Smooth muscle cell (in vitro differentiated cells): ENCODE measurements at regions not wholly inside any gene's neighbourhood (a gene's known extent, or its start where the extent isn't known, plus 50 kb on each side); places are given as distances from the start of the nearest gene placed in this dataset.

Experiments
- DNase-seq: peaks from one replicate; lab custom pipeline; 2025; ENCODE audit not compliant: unreplicated experiment; lab: John Stamatoyannopoulos, UW
- H2AFZ ChIP-seq: fragments of 200-600 bp; sonication (generic); 2 replicates; pipeline ENCODE4 v1.6.0; 2016; ENCODE audit warnings: antibody characterized with exemption, low read depth, mild to moderate bottlenecking
- H3F3A ChIP-seq: fragments of 200-600 bp; sonication (generic); 2 replicates; pipeline ENCODE4 v1.6.0; 2017; ENCODE audit warnings: antibody characterized with exemption, low read depth
- H3K27ac ChIP-seq: fragments of 200-600 bp; sonication (generic); 2 replicates; pipeline ENCODE4 v1.5.1; 2016; ENCODE audit warnings: low read depth, mild to moderate bottlenecking
- H3K27me3 ChIP-seq: fragments of 200-600 bp; sonication (generic); 2 replicates; pipeline ENCODE4 v1.6.1; 2016; ENCODE audit warnings: low read depth, mild to moderate bottlenecking
- H3K36me3 ChIP-seq: fragments of 200-600 bp; sonication (generic); 2 replicates; pipeline ENCODE4 v1.5.1; 2016; ENCODE audit warnings: low read depth
- H3K4me1 ChIP-seq: fragments of 200-600 bp; sonication (generic); 2 replicates; pipeline ENCODE4 v1.5.1; 2016; ENCODE audit warnings: low read depth
- H3K4me2 ChIP-seq: fragments of 200-600 bp; sonication (generic); 2 replicates; pipeline ENCODE4 v1.6.0; 2016; ENCODE audit warnings: mild to moderate bottlenecking
- H3K4me3 ChIP-seq: fragments of 200-600 bp; sonication (generic); 2 replicates; pipeline ENCODE4 v1.5.1; 2016; ENCODE audit warnings: mild to moderate bottlenecking
- H3K79me2 ChIP-seq: fragments of 200-600 bp; sonication (generic); 2 replicates; pipeline ENCODE4 v1.6.0; 2016; ENCODE audit warnings: low read depth, mild to moderate bottlenecking
- H3K9ac ChIP-seq: fragments of 200-600 bp; sonication (generic); 2 replicates; pipeline ENCODE4 v1.6.0; 2016; ENCODE audit warnings: low read depth
- H3K9me3 ChIP-seq: fragments of 200-600 bp; sonication (generic); replicated peaks from 2 replicates; pipeline ENCODE4 v1.5.1; 2016; ENCODE audit warnings: low read depth
- H4K20me1 ChIP-seq: fragments of 200-600 bp; sonication (generic); 2 replicates; pipeline ENCODE4 v1.6.0; 2016; ENCODE audit warnings: low read depth
- whole genome bisulfite sequencing: methylation state at CpG from one replicate; pipeline ENCODE4 v1.1.7; 2016; ENCODE audit warnings: low lambda C conversion rate; 5-methylcytosine and 5-hydroxymethylcytosine counted together
- TF ChIP-seq, protein P1 (sequence below): fragments of 200-600 bp; sonication (generic); IDR thresholded peaks from 2 replicates; pipeline ENCODE4 v1.5.1; 2017; ENCODE audit warnings: borderline replicate concordance, mild to moderate bottlenecking, antibody characterized with exemption; ENCODE audit not compliant: insufficient read depth, poor library complexity, severe bottlenecking

DNA sequence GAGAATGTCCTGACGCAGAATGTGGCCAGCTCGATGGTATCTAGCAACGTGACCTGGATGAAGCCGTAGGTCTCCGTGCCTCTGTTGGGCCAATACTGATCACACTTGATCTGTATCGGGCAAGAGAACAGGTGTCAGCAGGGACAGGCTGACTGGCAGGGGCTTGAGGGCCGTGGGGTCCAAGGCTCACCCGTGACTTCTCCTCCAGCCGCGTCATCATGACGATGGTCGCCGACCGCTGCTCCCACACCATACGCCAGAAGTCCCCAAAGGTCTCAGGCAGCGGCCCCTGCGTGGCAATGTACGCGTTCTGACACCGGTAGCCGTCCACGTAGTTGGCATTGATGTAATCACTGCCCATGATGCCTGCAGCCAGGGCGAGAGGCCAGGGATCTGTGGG lies 126.2 kb downstream of the PTPRS start:
- WGBS = 98% methylated on average over 23 of the region's 23 CpGs
- H3K9me3 ChIP-seq = no peaks in the 10 kb centered on the region
- DNase-seq = no peak

DNA sequence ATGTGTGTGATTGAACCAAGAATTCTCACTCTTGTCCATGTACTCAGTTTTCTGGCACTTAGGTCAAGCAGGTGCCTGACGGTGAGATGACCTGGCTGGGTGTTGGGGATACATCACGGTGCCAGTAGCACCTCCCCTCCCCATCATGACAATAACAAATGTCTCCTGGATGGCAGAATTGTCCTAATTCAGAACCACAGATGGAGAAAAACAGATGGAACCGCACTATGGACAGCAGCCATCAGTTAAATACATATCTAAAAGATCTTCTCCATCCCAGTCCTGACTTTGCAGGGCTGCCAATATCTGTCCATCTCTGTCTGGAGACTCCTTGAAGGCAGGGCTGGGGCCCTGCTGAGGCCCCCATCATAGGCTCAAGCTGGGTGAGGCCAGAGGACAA lies 126.9 kb downstream of the PTPRS start:
- H3K4me1 ChIP-seq = no peaks in the 10 kb centered on the region
- H3K36me3 ChIP-seq = peaks cover 10% of the 10 kb centered on the region
- H3K9me3 ChIP-seq = no peaks in the 10 kb centered on the region
- no peaks in the 10 kb centered on the region for H3F3A ChIP-seq
- H3K4me3 ChIP-seq = no peak overlapping the region
- H4K20me1 ChIP-seq = no peaks in the 10 kb centered on the region
- H2AFZ ChIP-seq = no peak overlapping the region
- 98% methylated on average over 3 of the region's 3 CpGs for WGBS
- H3K27ac ChIP-seq = no peak overlapping the region
- H3K79me2 ChIP-seq = no peaks in the 10 kb centered on the region
- no peak overlapping the region for H3K9ac ChIP-seq
- TF ChIP-seq, protein P1, sequence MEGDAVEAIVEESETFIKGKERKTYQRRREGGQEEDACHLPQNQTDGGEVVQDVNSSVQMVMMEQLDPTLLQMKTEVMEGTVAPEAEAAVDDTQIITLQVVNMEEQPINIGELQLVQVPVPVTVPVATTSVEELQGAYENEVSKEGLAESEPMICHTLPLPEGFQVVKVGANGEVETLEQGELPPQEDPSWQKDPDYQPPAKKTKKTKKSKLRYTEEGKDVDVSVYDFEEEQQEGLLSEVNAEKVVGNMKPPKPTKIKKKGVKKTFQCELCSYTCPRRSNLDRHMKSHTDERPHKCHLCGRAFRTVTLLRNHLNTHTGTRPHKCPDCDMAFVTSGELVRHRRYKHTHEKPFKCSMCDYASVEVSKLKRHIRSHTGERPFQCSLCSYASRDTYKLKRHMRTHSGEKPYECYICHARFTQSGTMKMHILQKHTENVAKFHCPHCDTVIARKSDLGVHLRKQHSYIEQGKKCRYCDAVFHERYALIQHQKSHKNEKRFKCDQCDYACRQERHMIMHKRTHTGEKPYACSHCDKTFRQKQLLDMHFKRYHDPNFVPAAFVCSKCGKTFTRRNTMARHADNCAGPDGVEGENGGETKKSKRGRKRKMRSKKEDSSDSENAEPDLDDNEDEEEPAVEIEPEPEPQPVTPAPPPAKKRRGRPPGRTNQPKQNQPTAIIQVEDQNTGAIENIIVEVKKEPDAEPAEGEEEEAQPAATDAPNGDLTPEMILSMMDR = no peak
- no peak overlapping the region for H3K4me2 ChIP-seq
- DNase-seq = no peak
- H3K27me3 ChIP-seq = no peaks in the 10 kb centered on the region

More for the DNA sequence above, 126.2 kb downstream of the PTPRS start:
- no peak overlapping the region for H3K9ac ChIP-seq
- H3K4me2 ChIP-seq = no peak overlapping the region
- no peaks in the 10 kb centered on the region for H3K79me2 ChIP-seq
- no peaks in the 10 kb centered on the region for H3K27me3 ChIP-seq
- H3K4me3 ChIP-seq = no peak overlapping the region
- TF ChIP-seq, protein P1 = no peak
- no peak overlapping the region for H3K27ac ChIP-seq
- H3F3A ChIP-seq = no peaks in the 10 kb centered on the region
- peaks cover 10% of the 10 kb centered on the region for H3K36me3 ChIP-seq
- H2AFZ ChIP-seq = no peak overlapping the region
- H3K4me1 ChIP-seq = no peaks in the 10 kb centered on the region
- H4K20me1 ChIP-seq = no peaks in the 10 kb centered on the region

DNA sequence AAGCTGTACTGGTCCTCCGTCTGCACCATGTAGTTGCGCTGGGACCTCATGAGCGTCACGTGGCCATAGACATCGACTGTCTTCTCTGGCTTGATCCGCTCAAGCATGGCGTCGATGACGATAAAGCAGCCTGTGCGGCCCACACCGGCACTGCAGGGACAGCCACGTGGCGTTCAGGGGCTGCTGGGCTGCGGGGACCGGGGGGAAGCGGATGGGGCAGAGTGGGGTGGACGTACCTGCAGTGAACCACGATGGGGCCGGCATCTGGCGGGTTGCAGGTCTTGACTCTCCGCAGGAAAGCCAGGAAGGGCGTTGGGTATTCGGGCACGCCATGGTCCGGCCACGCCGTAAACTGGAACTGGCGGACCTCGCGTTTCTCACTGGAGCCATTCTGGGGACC lies 128.5 kb downstream of the PTPRS start:
- no peak for DNase-seq
- peaks cover 3% of the 10 kb centered on the region for H3K36me3 ChIP-seq
- TF ChIP-seq, protein P1 = no peak
- H3K27me3 ChIP-seq = no peaks in the 10 kb centered on the region
- no peaks in the 10 kb centered on the region for H3K4me1 ChIP-seq
- H3F3A ChIP-seq = no peaks in the 10 kb centered on the region
- WGBS = 96% methylated on average over 30 of the region's 30 CpGs
- no peaks in the 10 kb centered on the region for H4K20me1 ChIP-seq
- H3K4me3 ChIP-seq = no peak overlapping the region
- no peak overlapping the region for H2AFZ ChIP-seq
- no peak overlapping the region for H3K9ac ChIP-seq
- no peaks in the 10 kb centered on the region for H3K9me3 ChIP-seq
- H3K4me2 ChIP-seq = no peak overlapping the region
- H3K27ac ChIP-seq = no peak overlapping the region
- no peaks in the 10 kb centered on the region for H3K79me2 ChIP-seq

DNA sequence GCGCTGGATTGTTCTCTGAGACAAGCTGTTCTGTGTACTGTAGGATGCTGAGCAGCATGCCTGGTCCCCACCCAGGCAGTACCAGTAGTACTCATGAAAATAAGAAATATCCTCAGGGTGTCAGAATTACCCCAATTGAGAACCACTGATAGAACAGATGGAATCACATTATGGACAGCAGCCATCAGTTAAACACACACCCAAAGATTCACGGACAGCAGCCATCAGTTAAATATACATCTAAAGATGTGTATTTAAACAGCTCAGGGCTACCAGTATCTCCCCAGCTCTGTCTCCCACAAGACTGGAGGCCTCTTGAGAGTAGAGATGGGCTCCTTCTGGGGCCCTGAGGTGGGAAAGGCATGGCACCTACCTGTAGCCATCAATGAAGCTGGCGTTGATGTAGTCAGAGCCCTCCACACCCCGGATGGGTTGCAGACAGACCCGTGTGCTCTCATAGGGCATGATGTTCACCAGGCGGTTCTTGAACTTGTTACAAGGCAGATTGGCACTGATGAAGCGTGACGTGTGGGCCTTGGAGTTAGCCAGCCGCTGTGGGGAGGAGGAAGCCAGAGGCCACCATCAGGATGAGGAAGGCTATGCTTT lies 129.3 kb downstream of the PTPRS start:
- TF ChIP-seq, protein P1 = no peak
- 96% methylated on average over 9 of the region's 9 CpGs for WGBS

More for the DNA sequence above, 129.3 kb downstream of the PTPRS start:
- no peaks in the 10 kb centered on the region for H3K79me2 ChIP-seq
- no peaks in the 10 kb centered on the region for H4K20me1 ChIP-seq
- H2AFZ ChIP-seq = no peak overlapping the region
- no peaks in the 10 kb centered on the region for H3K27me3 ChIP-seq
- no peak for DNase-seq
- H3K4me3 ChIP-seq = no peak overlapping the region
- H3K4me2 ChIP-seq = no peak overlapping the region
- no peaks in the 10 kb centered on the region for H3F3A ChIP-seq
- no peak overlapping the region for H3K27ac ChIP-seq
- H3K9ac ChIP-seq = no peak overlapping the region
- H3K4me1 ChIP-seq = no peaks in the 10 kb centered on the region
- H3K36me3 ChIP-seq = peaks cover 3% of the 10 kb centered on the region
- H3K9me3 ChIP-seq = no peaks in the 10 kb centered on the region
